Fibroblast of lung (primary cell): ENCODE measurements at regions not wholly inside any gene's neighbourhood (a gene's known extent, or its start where the extent isn't known, plus 50 kb on each side); places are given as distances from the start of the nearest gene placed in this dataset.

ENCODE experiments used
- CTCF ChIP-seq, 2 donors: IDR thresholded peaks in 1 of 2; conservative IDR thresholded peaks in 1 of 2; 1 replicate in 1 of 2; 2 replicates in 1 of 2; pipeline ENCODE4 v1.5.1; 2011 to 2012; ENCODE audit warnings: low read length in 2 of 2, control low read depth in 1 of 2, inconsistent platforms in 1 of 2, low read depth in 1 of 2, mild to moderate bottlenecking in 1 of 2
- EZH2 ChIP-seq: IDR thresholded peaks from 2 replicates; pipeline ENCODE4 v1.5.1; 2012; ENCODE audit warnings: low read length, control low read depth, mild to moderate bottlenecking; ENCODE audit errors: missing control alignments

- TF ChIP-seq CTCF (conservative IDR thresholded peaks at IDR 0.05 in 1 of 2, IDR thresholded peaks at IDR 0.05 in 1 of 2; ENCODE audit: low read depth in 1 of 2, low read length in 2 of 2) (no peak), EZH2 (no peak)
Observed at GRCh38 chr6:80478030-80478429, 371.6 kb downstream of the BCKDHB start.
